ENCODE measurements at regions not wholly inside any gene's neighbourhood (a gene's known extent, or its start where the extent isn't known, plus 50 kb on each side); places are given as distances from the start of the nearest gene placed in this dataset.

- no peak overlapping the region for H3K27ac ChIP-seq (ENCODE audit: extremely low read depth, low read depth, low read length)
- POLR2A ChIA-PET, result no interaction called here
- no peak for TF ChIP-seq ZNF529 (tag by site-specific recombination; IDR thresholded peaks at IDR 0.05; ENCODE audit: insufficient replicate concordance)
- H3K36me3 ChIP-seq (ENCODE audit: control insufficient read depth in 2 of 2, insufficient read depth in 1 of 2, low read length in 2 of 2), result no peaks in the 10 kb centered on the region
- CTCF ChIA-PET, result no interaction called here
- H3K4me1 ChIP-seq (ENCODE audit: control insufficient read depth, insufficient read depth, low read length), result no peaks in the 10 kb centered on the region
- no peak overlapping the region for H3K4me3 ChIP-seq (ENCODE audit: low read depth, low read length)
- H3K9me3 ChIP-seq (ENCODE audit: control insufficient read depth, insufficient read depth, low read depth, low read length), result no peaks in the 10 kb centered on the region
Observed at GRCh38 chr3:22199095-22199494, 448.1 kb upstream of the ZNF385D start.

- Histone ChIP-seq H3K9me3 (ENCODE audit: control insufficient read depth, insufficient read depth, low read depth, low read length) (no peaks in the 10 kb centered on the region), H3K27ac (ENCODE audit: extremely low read depth, low read depth, low read length) (no peak overlapping the region), H3K4me3 (ENCODE audit: low read depth, low read length) (no peak overlapping the region), H3K36me3 (ENCODE audit: control insufficient read depth in 2 of 2, insufficient read depth in 1 of 2, low read length in 2 of 2) (no peaks in the 10 kb centered on the region), H3K4me1 (ENCODE audit: control insufficient read depth, insufficient read depth, low read length) (no peaks in the 10 kb centered on the region)
- POLR2A ChIA-PET, result no interaction called here
- TF ChIP-seq ZSCAN23 (tag by site-specific recombination; IDR thresholded peaks at IDR 0.05) (no peak), KLF10 (tag by site-specific recombination; IDR thresholded peaks at IDR 0.05) (no peak), ZNF140 (tag by site-specific recombination; IDR thresholded peaks at IDR 0.05) (no peak), ZNF416 (tag by site-specific recombination; IDR thresholded peaks at IDR 0.05) (no peak), SP2 (tag by site-specific recombination; IDR thresholded peaks at IDR 0.05) (no peak), TRIM28 (IDR thresholded peaks at IDR 0.05; ENCODE audit: borderline replicate concordance, low read length) (no peak), ZSCAN5A (tag by site-specific recombination; IDR thresholded peaks at IDR 0.05) (no peak), HOXA7 (CRISPR knock-in tag; IDR thresholded peaks at IDR 0.05; ENCODE audit: borderline replicate concordance) (no peak), ZNF768 (tag by site-specific recombination; IDR thresholded peaks at IDR 0.05) (no peak), ZNF175 (tag by site-specific recombination; IDR thresholded peaks at IDR 0.05) (no peak)
- TF ChIP-seq, protein P1, sequence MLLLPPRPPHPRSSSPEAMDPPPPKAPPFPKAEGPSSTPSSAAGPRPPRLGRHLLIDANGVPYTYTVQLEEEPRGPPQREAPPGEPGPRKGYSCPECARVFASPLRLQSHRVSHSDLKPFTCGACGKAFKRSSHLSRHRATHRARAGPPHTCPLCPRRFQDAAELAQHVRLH (tag by site-specific recombination; IDR thresholded peaks at IDR 0.05), result no peak
- TF ChIP-seq, protein P2, sequence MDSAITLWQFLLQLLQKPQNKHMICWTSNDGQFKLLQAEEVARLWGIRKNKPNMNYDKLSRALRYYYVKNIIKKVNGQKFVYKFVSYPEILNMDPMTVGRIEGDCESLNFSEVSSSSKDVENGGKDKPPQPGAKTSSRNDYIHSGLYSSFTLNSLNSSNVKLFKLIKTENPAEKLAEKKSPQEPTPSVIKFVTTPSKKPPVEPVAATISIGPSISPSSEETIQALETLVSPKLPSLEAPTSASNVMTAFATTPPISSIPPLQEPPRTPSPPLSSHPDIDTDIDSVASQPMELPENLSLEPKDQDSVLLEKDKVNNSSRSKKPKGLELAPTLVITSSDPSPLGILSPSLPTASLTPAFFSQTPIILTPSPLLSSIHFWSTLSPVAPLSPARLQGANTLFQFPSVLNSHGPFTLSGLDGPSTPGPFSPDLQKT (IDR thresholded peaks at IDR 0.05; ENCODE audit: borderline replicate concordance, low read depth, low read length), result no peak
- CTCF ChIA-PET, result no interaction called here
Observed at GRCh38 chr3:22208844-22209243, 457.8 kb upstream of the ZNF385D start.

DNA sequence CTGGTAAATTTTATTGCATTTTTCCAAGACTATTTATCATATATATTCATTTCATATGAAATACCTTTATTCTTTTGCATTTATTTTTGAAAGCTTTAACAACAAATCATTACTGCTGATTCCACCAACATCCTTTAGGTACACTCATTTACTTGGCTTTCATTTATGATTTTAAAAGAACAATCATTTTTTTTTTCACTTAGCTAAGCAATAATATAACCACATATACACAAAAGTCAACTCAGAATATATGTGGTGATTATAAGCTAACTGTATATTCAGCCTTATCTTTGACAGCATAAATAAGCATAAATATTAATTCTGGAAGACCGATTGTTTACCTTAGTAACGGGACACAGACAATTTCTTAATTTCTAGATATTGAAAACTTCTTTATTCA, 458.6 kb upstream of the ZNF385D start:
- ChIA-PET POLR2A (no interaction called here), CTCF (no interaction called here)

More for the DNA sequence above, 458.6 kb upstream of the ZNF385D start:
- Histone ChIP-seq H3K4me3 (ENCODE audit: low read depth, low read length) (no peak overlapping the region), H3K9me3 (ENCODE audit: control insufficient read depth, insufficient read depth, low read depth, low read length) (no peaks in the 10 kb centered on the region), H3K4me1 (ENCODE audit: control insufficient read depth, insufficient read depth, low read length) (no peaks in the 10 kb centered on the region), H3K27ac (ENCODE audit: extremely low read depth, low read depth, low read length) (no peak overlapping the region), H3K36me3 (ENCODE audit: control insufficient read depth in 2 of 2, insufficient read depth in 1 of 2, low read length in 2 of 2) (no peaks in the 10 kb centered on the region)
- TF ChIP-seq, protein P3, sequence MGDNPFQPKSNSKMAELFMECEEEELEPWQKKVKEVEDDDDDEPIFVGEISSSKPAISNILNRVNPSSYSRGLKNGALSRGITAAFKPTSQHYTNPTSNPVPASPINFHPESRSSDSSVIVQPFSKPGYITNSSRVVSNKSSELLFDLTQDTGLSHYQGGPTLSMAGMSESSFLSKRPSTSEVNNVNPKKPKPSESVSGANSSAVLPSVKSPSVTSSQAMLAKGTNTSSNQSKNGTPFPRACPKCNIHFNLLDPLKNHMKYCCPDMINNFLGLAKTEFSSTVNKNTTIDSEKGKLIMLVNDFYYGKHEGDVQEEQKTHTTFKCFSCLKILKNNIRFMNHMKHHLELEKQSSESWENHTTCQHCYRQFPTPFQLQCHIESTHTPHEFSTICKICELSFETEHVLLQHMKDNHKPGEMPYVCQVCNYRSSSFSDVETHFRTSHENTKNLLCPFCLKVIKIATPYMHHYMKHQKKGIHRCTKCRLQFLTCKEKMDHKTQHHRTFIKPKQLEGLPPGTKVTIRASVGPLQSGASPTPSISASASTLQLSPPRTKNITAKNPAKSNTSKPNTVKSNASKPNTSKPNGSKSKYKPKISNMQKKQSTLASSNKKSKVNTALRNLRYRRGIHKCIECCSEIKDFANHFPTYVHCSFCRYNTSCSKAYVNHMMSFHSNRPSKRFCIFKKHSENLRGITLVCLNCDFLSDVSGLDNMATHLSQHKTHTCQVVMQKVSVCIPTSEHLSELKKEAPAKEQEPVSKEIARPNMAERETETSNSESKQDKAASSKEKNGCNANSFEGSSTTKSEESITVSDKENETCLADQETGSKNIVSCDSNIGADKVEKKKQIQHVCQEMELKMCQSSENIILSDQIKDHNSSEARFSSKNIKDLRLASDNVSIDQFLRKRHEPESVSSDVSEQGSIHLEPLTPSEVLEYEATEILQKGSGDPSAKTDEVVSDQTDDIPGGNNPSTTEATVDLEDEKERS (tag by site-specific recombination; IDR thresholded peaks at IDR 0.05), result no peak

All from HEK293 (cell line).